GM12891 (cell line): ENCODE measurements at regions not wholly inside any gene's neighbourhood (a gene's known extent, or its start where the extent isn't known, plus 50 kb on each side); places are given as distances from the start of the nearest gene placed in this dataset.

Experiments
- POLR2A ChIP-seq: IDR thresholded peaks from 2 replicates; pipeline ENCODE4 v1.6.1; 2011; ENCODE audit warnings: low read depth, low read length, control low read depth
- TAF1 ChIP-seq: IDR thresholded peaks from 2 replicates; pipeline ENCODE4 v1.6.1; 2011; ENCODE audit warnings: low read depth, low read length, control low read depth

- TF ChIP-seq POLR2A, result no peak
- no peak for TF ChIP-seq TAF1
Measured at GRCh38 chr18:73887801-73888200, 259.8 kb downstream of the FBXO15 start.
